HG03060 (cell line): ENCODE measurements at regions not wholly inside any gene's neighbourhood (a gene's known extent, or its start where the extent isn't known, plus 50 kb on each side); places are given as distances from the start of the nearest gene placed in this dataset.

Experiments used
- ATAC-seq: cut with Tn5 transposase; IDR thresholded peaks from one replicate; pipeline ENCODE4 v1.9.1; 2021; ENCODE audit warnings: low read depth, moderate number of reproducible peaks; ENCODE audit not compliant: unreplicated experiment

DNA sequence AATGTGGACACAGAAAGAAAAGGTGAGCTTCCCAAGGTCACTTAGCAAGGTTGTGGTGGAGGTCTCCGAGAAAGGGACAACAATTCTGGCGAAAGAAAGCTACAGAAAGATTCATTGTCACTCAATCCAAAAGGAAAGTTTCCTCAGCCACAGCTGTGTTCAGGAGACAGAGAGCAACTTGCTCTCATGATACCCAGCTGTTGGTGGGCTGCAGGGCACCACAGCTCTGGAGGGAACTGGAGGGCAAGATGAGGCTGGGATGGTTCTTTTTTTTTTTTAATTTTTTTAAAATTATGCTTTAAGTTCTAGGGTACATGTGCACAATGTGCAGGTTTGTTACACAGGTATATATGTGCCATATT lies 50.7 kb upstream of the VTCN1 start:
- ATAC-seq, result no peak

DNA sequence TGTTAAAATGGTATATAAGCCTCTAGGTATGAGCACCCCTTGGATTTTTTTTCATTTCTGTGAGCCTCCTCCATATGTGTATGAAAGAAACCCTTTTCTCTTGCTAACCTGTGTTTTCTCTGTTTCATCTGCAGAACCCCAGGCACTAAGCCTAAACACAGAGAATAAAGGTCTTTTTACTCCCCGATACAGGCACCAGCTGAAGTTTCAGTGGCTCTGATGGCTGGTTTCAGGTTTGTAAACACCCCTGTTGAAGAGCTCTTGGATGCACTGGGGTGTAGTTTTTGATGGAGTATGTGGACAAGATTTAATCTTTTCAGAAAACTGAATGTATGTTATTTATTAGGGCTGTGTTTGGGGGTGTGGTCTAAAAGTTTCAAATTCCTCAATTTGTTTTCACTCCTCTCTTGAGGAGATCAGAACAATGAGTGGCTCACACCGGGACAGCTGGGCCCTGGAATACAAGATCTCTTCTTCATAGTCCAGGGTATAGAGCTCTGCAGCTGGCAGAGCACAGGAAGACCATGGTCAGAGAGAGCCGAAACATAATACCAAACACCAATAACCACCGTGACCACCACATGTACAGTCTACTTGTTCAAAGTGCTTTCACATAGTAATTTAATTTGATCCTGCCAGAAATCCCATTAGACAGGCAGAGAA lies 50.2 kb upstream of the VTCN1 start:
- ATAC-seq, result no peak
